ENCODE measurements at regions not wholly inside any gene's neighbourhood (a gene's known extent, or its start where the extent isn't known, plus 50 kb on each side); places are given as distances from the start of the nearest gene placed in this dataset.
"Not testable (repeated sequence)": the region's sequence is repeated elsewhere in the genome, so short reads cannot be mapped to it uniquely, and the experiment has no call there.

- no peak for DNase-seq
Observed at GRCh38 chr18:51248685-51249084, 51.2 kb upstream of the MEX3C start.

- no peak for DNase-seq
Observed at GRCh38 chr18:51250006-51250405, 52.5 kb upstream of the MEX3C start.

- DNase-seq, result no peak
Observed at GRCh38 chr18:51250458-51251024, 53.1 kb upstream of the MEX3C start.

- DNase-seq, result no peak
Observed at GRCh38 chr18:51251625-51252024, 54.1 kb upstream of the MEX3C start.

GRCh38 chr18:51253476-51253875 lies 56.0 kb upstream of the MEX3C start:
- DNase-seq, result no peak

- no peak for DNase-seq
Observed at GRCh38 chr18:51255693-51256092, 58.2 kb upstream of the MEX3C start.

GRCh38 chr18:51257150-51257549 lies 59.7 kb upstream of the MEX3C start:
- DNase-seq, result no peak

- no peak for DNase-seq
Observed at GRCh38 chr18:51260118-51260517, 62.6 kb upstream of the MEX3C start.

- not testable (repeated sequence) for DNase-seq
Observed at GRCh38 chr18:51266077-51266476, 68.6 kb upstream of the MEX3C start.

- no peak for DNase-seq
Observed at GRCh38 chr18:51266773-51267172, 69.3 kb upstream of the MEX3C start.

GRCh38 chr18:51273437-51273836 lies 76.0 kb upstream of the MEX3C start:
- no peak for DNase-seq

GRCh38 chr18:51275712-51276476 lies 78.4 kb upstream of the MEX3C start:
- no peak for DNase-seq

- DNase-seq, result no peak
Observed at GRCh38 chr18:51278045-51278649, 80.7 kb upstream of the MEX3C start.

- no peak for DNase-seq
Observed at GRCh38 chr18:51279367-51279984, 82.0 kb upstream of the MEX3C start.

- no peak for DNase-seq
Observed at GRCh38 chr18:51287818-51288508, 90.5 kb upstream of the MEX3C start.

- DNase-seq, result no peak
Observed at GRCh38 chr18:51288582-51288981, 91.1 kb upstream of the MEX3C start.

GRCh38 chr18:51290860-51291259 lies 93.4 kb upstream of the MEX3C start:
- no peak for DNase-seq

- DNase-seq, result no peak
Observed at GRCh38 chr18:51300912-51301311, 103.4 kb upstream of the MEX3C start.

GRCh38 chr18:51301376-51301775 lies 103.9 kb upstream of the MEX3C start:
- no peak for DNase-seq

- DNase-seq, result no peak
Observed at GRCh38 chr18:51316677-51317076, 119.2 kb upstream of the MEX3C start.

- DNase-seq, result no peak
Observed at GRCh38 chr18:51321696-51322095, 124.2 kb upstream of the MEX3C start.

GRCh38 chr18:51323961-51324360 lies 126.5 kb upstream of the MEX3C start:
- DNase-seq, result no peak

GRCh38 chr18:51330148-51330547 lies 132.7 kb upstream of the MEX3C start:
- DNase-seq, result no peak

All from NCI-H2081 treated with DMSO at 0.1 percent for 48 hours (cell line).